LHCN-M2 (cell line): ENCODE measurements at regions not wholly inside any gene's neighbourhood (a gene's known extent, or its start where the extent isn't known, plus 50 kb on each side); places are given as distances from the start of the nearest gene placed in this dataset.

Source experiments
- DNase-seq: peaks from one replicate; pipeline ENCODE4 v3.0.0-alpha.2; 2012; ENCODE audit warnings: low read depth

- no peak for DNase-seq
Measured at GRCh38 chr15:69812861-69813261, 284.9 kb downstream of the TLE3 start.

GRCh38 chr15:69813881-69814280, 283.8 kb downstream of the TLE3 start:
- DNase-seq: no peak

DNA sequence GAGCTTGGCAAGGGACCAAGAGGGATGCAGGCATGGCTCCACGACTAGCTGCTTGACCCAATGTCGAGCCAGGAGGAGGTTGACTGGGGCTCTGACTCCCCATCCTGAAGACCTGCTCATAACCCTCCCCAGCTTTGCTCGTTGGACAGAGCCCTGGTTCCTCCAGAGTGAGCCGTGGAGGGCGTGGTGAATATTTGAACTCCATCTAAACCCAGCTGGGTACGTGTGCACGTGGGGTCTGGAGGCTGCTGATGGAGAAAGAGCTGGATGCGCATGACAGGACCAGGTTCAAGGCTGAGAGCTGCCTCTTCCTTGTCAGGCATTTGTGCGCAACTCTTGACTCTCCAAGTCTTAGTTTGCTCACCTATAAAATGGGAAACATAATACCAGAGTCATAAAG, 282.8 kb downstream of the TLE3 start:
- DNase-seq: no peak

DNA sequence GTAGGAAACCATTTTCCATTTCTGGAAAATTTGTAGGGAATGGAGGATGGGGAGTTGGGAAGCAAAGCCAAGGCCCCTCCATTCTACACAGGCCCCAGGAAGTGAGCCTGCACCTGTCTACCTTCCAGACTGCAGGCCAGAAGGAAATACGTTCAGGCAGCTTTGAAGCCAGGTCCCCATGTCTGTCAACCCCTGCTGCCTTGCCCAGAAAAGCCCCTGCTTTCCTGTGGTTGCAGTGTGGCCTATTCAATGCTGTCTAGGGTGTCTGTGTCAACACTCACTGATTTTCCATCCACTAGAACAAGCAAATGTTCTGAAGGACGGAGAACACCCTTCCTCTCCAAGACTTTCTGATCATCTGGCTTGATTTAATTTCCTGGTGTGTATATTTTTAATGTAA, 281.9 kb downstream of the TLE3 start:
- no peak for DNase-seq

DNA sequence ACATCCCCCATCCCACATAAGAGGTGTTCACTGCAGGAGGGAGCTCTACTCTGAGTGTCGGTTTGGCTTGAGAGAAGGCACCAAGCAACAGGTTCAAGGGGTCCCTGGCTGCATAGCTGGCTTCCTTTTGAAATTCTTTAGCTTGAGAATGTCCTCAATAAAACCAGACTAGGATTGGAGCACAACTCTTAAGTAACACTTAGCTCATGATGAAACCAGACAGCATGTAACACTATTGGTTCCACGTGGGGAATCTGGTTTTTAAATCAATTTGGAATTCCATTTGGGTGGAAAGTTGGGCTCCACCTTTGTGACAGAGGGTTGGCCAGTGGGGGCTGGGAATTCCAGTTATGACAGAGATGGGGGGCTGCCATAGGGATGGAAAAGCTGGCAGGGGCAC, 281.2 kb downstream of the TLE3 start:
- no peak for DNase-seq

DNA sequence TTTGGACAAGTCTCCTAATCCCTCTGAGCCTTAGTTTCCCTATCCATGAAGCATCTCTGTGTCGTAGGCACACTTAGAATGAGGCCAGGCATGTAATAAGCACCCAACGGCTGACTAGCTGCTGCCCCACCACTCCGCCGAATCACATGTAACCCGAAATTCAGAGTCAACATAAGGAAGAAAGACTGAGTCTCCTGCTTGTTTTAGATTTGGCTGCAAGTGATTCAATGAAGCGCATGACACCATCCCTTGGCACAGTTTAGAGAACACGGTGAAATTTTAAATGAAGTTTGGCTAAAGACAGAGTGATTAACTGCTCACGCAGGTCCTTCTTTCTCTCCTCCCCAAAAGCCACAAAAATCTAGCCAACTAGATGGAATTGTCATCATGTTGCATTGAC, 279.2 kb downstream of the TLE3 start:
- DNase-seq: no peak

DNA sequence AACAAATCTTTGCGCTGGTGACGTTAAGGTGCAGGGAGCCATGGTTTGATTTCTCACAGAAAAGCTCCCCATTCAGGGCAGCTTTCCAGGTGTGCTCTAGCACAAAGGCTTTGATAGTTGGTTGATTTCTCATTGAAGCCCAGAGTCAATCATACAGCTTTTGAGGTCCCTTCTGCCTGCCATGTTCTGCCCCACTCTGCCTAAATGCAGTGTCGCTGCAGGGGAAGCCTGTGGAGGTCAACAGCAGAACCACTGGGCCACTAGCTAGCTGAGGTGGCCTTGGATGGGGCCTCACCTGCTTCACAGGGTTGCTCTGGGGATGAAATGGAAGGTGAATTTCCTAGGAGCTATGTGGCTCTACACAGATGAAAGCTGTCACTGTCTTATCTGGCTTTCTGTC, 278.3 kb downstream of the TLE3 start:
- DNase-seq: no peak

- DNase-seq: no peak
Measured at GRCh38 chr15:69820819-69821218, 276.9 kb downstream of the TLE3 start.

GRCh38 chr15:69823223-69823907, 274.4 kb downstream of the TLE3 start:
- no peak for DNase-seq

GRCh38 chr15:69824075-69824876, 273.4 kb downstream of the TLE3 start:
- no peak for DNase-seq

DNA sequence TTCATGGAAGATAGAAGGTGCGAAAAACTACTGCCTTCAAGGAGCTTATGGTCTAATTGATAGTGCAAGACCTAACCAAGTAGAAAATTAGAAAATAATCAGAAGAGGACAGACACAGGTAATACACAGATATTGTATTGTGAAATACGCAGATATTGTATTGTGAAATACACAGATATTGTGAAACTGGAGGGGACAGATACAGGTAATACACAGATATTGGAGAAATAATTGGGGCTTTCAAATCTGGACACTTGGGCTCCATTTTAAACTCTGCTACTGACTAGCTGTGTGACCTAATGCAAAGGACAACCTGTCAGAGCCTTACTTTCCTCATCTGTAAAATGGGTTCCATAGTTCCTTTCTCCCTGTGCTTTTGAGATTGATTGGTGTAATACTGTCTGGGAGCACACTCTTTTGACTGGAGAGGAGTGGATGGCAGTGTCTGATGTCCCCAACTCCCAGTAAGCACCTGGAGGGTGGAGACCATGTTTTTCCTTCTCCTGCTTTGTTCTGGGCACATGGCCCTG, 272.8 kb downstream of the TLE3 start:
- no peak for DNase-seq

GRCh38 chr15:69825941-69826818, 271.5 kb downstream of the TLE3 start:
- no peak for DNase-seq

DNA sequence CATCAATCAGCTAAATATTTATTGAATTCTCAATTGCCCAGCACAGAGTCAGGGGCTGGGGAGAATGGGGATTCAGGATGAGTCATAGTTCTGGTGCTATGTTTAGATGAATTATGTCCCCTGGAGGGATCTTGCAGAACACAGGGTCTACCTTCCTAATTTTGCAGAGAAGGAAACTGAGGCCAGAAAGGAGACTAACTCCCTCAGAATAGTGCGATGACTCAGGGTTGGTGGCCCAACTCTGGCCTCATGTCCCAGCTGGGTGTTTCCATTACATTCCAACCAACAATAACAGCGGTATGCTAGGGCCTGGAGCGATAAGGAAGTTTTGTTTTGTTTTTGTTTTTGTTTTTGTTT, 270.9 kb downstream of the TLE3 start:
- DNase-seq: no peak

- no peak for DNase-seq
Measured at GRCh38 chr15:69827751-69828150, 270.0 kb downstream of the TLE3 start.

DNA sequence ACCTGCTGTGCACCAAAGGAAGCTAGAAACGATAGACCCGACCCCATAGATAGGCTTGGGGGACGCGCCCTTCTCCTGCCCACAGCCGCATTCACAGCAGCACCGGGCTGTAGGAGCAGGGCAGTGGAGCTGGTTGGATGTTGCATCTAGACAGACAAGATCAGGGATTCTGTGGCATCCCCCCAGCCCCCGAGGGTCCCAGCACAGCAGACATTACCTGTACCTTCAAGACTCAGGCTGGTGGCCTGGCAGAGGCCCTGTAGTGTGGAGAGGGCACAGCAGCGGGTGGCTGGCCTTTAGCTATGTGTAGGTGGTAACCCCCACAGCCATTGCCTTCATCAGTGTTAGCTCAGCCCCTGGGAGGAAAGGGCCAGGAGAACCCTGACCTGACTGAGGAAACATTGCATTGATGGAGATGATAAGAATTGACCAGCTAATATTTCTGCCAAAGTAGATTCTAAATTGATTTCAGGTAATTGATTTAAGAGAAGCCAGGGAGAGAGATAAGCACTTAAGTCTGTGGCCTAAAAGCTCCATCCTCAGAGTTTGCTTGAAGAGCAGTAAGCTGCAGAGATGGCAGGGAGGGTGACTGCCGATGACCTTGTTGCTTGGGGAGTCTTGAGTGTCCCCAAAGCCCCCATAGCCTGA, 269.4 kb downstream of the TLE3 start:
- DNase-seq: no peak

DNA sequence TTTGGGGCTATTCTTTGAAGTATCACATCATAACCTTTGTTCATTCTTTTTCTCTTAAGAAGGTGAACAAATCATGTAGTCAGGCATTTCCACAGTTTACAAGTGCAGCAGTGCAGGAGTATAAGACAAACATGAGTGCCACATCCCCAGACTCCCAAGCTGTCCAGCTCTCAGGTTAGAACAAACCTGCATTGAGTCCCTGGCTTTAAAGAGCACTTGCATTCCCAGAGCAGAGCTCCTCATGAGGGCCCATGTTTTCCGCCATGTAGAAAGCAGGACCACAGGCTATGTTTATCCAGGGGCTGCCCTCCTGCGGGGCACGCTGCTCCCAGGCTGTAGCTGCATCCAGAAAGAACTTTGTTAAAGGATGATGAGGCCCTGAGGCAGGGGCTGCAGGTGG, 267.7 kb downstream of the TLE3 start:
- no peak for DNase-seq

GRCh38 chr15:69830430-69830829, 267.3 kb downstream of the TLE3 start:
- DNase-seq: no peak

- no peak for DNase-seq
Measured at GRCh38 chr15:69830876-69831275, 266.8 kb downstream of the TLE3 start.

DNA sequence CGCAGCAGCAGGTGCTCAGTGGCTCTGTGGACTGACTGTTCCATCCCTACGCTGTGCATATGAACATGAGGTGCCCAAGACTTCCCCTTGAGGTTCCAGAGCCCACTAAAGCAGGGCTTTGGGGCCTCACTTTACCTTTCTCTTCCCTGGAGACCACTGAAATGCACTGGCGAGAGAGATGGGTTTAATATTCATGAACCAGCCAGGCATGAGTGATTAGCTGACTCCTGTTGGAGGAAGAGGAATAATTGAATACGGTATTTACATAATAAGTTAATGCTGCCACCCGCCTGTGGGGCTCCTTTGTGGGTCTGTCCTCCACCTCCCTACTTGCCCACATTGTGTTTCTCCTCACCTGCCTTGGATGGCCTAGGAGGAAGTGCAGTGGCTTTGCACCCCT, 263.4 kb downstream of the TLE3 start:
- DNase-seq: no peak

- DNase-seq: no peak
Measured at GRCh38 chr15:69834761-69835160, 263.0 kb downstream of the TLE3 start.

DNA sequence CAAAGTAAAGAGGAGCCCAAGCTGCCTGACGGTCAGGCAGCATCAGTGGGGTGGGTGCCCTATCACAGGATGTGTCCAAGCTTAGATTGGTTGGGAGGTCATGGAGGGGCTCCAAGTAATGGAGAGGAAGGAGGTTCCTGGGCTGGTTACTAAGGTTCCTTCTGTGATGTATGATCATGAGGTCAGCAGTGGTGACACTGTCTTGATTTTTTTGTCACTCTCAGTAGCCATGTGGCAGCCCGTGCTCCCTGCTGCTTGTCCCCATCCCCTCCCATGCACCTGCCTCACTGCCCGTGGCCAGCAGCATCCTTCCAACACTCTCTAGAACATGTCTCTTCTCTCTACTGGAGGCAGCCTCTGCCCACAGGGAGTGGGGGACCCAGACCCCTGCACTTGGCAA, 261.7 kb downstream of the TLE3 start:
- no peak for DNase-seq
